HG03432 (cell line): ENCODE measurements at regions not wholly inside any gene's neighbourhood (a gene's known extent, or its start where the extent isn't known, plus 50 kb on each side); places are given as distances from the start of the nearest gene placed in this dataset.

ENCODE experiments used
- ATAC-seq: cut with Tn5 transposase; IDR thresholded peaks from one replicate; pipeline ENCODE4 v1.9.1; 2021; ENCODE audit warnings: mild to moderate bottlenecking, moderate library complexity; ENCODE audit not compliant: unreplicated experiment

GRCh38 chr12:66903782-66904396 lies 225.0 kb upstream of the GRIP1 start:
- ATAC-seq = no peak

- ATAC-seq = no peak
These were observed 226.3 kb upstream of the GRIP1 start for GRCh38 chr12:66905201-66905600.

GRCh38 chr12:66910366-66910974 lies 231.6 kb upstream of the GRIP1 start:
- no peak for ATAC-seq

GRCh38 chr12:66915306-66915904 lies 236.5 kb upstream of the GRIP1 start:
- ATAC-seq = no peak

GRCh38 chr12:66916189-66916588 lies 237.3 kb upstream of the GRIP1 start:
- ATAC-seq = no peak

GRCh38 chr12:66919466-66919865 lies 240.6 kb upstream of the GRIP1 start:
- ATAC-seq = no peak

GRCh38 chr12:66920205-66920604 lies 241.3 kb upstream of the GRIP1 start:
- ATAC-seq = no peak

- ATAC-seq = no peak
These were observed 242.3 kb upstream of the GRIP1 start for GRCh38 chr12:66921151-66921550.

- ATAC-seq = no peak
These were observed 246.2 kb upstream of the GRIP1 start for GRCh38 chr12:66925083-66925482.

- no peak for ATAC-seq
These were observed 250.2 kb upstream of the GRIP1 start for GRCh38 chr12:66929121-66929520.

- no peak for ATAC-seq
These were observed 252.2 kb upstream of the GRIP1 start for GRCh38 chr12:66931091-66931490.

- ATAC-seq = no peak
These were observed 253.2 kb upstream of the GRIP1 start for GRCh38 chr12:66932126-66932525.

- ATAC-seq = no peak
These were observed 255.6 kb upstream of the GRIP1 start for GRCh38 chr12:66934302-66935062.

GRCh38 chr12:66941150-66941549 lies 262.3 kb upstream of the GRIP1 start:
- ATAC-seq = no peak

- ATAC-seq = no peak
These were observed 264.0 kb upstream of the GRIP1 start for GRCh38 chr12:66942741-66943465.

- no peak for ATAC-seq
These were observed 265.5 kb upstream of the GRIP1 start for GRCh38 chr12:66944365-66944764.

- ATAC-seq = no peak
These were observed 266.4 kb upstream of the GRIP1 start for GRCh38 chr12:66945189-66945817.

- ATAC-seq = no peak
These were observed 268.2 kb upstream of the GRIP1 start for GRCh38 chr12:66947119-66947518.

GRCh38 chr12:66952668-66953067 lies 273.8 kb upstream of the GRIP1 start:
- no peak for ATAC-seq

- ATAC-seq = no peak
These were observed 277.4 kb upstream of the GRIP1 start for GRCh38 chr12:66956300-66956699.

- ATAC-seq = no peak
These were observed 280.4 kb upstream of the GRIP1 start for GRCh38 chr12:66959276-66959675.
